ENCODE measurements at regions not wholly inside any gene's neighbourhood (a gene's known extent, or its start where the extent isn't known, plus 50 kb on each side); places are given as distances from the start of the nearest gene placed in this dataset.

DNA sequence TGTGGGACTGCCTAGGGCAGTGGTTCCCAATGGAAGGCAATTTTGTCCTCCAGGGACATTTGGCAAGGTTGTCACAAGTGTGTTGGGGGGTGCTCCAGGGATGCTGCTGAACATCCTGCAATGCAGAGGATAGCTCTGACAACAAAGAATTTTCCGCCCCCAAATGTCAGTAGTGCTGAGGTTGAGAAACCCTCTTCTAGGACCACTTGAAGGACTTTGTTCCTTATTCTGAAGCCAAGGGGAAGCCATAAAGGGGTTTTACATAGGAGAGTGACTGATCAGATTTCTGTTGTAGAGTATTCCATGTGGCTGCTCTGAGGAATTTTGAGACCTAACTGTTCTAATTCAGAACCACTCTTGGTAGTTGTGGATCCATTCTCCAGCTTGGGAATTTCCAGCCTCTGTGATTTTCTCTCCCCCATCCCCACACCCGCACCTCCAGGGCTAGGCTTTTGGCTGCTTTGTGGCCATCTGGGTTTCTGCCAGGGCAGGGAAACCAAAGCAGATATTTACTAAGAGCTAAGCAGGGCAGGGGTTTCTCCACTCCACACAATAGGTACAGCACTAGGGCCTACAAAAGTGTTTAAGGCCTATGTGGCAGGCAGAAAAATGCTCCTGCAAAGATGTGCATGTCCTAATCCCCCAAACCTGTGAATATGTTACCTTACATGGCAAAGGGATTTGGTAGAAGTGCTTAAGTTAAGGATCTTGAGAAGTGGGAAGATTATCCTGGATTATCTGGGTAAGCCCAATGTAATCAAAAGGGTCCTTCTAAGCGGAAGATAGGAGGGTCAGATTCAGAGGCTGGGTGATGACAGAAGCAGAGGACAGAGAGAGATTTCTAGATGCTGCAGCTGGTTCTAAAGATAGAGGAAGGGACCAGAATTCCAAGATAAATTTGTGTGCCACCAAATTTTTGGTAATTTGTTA is 135.4 kb downstream of the TMEM17 start:
- DNase-seq (ENCODE audit: low read depth) = peak; percentile 47

DNA sequence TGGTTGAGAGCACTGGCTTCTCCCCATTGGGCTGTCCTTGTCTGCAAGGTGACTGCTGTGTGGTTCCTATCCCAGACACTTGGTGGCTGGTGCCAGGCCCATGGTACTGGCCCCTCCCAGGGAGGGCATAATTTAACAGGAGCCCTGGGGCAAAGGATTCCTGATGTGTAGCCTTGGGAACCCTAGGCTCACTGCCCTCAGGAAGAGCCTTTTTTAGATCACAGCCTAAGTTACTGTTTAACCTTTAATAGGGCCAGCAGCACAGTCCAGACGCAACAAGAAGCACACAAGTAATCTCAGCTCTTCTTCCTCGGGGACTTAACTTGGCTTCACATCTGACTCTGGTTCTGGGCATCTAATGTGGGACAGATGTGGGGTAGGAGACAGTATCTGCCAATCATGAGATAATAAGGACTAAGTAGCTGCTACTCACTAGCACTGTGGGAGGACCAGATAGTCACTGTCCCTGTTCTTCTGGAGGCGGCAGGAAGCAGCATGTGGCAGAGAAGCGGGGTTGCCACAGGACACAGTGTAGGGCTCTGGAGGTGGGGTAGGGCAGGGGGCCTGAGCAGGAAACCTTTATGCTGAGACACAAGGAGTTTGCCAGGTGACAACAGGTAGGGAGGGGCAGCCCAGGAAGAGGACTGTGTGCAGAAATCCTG is 136.3 kb downstream of the TMEM17 start:
- DNase-seq (ENCODE audit: low read depth) = peak; percentile 83

DNA sequence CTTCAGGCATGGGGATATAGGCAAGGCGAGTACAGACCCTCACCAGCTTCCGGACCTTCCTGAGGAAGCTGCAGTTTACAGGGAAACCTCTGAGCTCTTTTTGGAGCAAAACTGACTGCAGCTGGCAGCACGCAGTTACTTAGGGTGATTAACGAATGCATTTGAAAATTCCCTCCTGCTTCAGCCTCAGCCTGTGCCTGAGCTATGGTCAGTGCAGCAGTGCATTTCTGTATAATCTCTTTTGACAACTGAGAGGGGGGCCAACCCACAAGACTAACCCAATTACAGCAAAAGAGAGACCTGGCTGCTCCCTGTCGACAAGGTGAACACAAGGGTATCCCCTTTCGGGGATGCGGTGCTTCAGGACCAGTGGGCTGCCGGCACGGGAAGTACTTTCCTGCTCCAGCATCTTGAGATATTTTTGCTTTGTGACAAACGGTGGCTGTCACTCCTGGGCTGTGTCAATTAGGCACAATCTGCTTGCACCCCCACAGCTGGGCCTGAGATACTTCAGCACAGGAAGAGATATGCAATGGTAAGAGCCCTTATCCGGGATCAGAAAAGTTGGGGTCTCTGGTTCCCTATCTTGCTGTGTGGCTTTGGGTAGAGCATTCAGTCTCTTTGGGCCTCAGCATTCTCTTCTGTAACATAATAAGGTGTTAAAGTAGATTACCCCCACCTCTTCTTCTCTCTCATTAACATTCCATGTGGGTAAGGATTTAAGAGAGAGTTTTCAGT is 141.0 kb downstream of the TMEM17 start:
- DNase-seq (ENCODE audit: low read depth) = no peak

DNA sequence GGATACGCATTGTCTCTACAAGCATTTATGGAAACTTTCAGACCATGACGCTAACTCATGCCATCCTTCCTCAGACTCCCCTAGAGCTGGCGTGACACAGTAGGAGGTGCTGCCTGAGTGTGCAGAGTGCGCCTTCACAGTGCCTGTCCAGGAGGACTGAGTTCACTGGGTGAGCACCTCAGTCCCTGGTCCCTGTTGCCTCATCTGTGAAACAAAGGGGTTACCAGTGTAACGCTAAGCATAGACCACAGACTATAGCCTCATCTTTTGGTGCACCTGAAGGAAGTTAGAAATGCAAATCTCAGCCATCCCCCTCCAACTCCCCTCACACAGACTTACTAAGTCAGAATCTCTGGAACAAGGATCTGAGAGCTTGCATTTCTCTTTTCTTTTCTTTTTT is 142.8 kb downstream of the TMEM17 start:
- no peak for DNase-seq (ENCODE audit: low read depth)

DNA sequence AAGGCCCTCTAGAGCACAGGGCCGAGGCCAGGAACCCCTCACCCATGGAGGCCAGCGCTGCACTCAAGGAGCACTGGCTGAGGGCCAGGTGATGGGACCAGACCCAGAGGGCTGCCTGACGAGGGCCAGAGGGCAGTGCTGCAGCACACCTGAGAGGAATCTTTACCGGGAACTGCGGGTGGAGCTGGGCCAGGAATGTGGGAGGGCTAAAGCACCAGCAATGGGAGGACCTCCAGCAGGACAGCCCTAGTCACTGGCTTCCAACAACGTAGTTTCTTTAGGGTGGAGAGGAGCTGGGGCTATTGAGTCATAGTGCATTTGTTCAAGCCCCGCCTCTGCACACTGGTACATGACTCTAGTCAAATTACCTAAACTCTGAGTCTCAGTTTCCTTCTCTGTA is 143.4 kb downstream of the TMEM17 start:
- DNase-seq (ENCODE audit: low read depth) = peak; percentile 40

DNA sequence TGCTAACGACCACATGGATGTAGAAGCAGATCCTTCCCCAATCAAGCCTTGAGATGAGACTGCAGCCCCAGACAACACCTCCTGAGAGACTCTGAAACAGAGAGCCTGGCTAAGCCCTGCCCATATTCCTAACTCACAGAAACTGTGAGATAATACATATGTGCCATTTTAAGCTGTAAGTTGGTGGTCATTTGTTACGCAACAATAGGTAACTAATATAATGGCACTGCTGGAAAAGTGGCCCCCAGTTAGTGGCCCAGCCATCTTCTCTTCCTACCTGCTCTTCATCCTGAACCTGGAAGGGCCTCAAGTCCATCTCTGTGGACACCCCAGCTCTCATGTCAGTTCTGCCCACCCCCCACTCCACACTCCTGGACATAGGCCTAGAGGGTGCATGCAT is 144.0 kb downstream of the TMEM17 start:
- DNase-seq (ENCODE audit: low read depth) = no peak

DNA sequence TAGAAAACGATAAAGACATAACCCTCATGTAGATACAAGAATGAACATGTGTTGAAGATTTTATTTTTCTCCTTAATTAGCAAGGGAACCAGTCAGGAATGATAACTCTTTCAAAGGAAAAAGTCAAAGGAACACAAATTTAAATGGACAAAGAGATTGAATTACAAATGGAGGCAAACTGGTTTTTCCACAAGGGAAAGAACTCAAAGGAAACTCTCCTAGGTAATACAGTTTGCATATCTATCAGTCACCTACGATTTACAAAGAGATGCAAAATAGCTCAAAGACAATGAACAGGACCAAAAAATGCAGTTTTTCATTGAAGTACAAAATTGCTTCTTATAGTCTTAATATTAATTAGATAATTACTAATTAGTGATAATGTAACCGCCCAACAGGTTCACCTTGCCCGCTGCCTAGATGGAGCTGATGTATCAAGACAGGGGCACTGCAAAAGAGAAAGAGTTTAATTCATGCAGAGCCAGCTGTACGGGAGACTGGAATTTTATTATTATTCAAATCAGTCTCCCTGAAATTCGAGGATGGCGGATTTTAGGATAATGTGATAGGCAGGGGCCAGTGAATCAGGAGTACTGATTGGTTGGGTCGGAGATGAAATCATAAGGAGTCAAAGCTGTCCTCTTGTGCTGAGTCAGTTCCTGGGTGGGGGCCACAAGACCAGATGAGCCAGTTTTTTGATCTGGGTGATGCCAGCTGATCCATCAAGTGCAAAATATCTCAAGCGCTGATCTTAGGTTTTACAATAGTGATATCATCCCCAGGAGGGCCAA is 151.0 kb downstream of the TMEM17 start:
- DNase-seq (ENCODE audit: low read depth) = no peak

DNA sequence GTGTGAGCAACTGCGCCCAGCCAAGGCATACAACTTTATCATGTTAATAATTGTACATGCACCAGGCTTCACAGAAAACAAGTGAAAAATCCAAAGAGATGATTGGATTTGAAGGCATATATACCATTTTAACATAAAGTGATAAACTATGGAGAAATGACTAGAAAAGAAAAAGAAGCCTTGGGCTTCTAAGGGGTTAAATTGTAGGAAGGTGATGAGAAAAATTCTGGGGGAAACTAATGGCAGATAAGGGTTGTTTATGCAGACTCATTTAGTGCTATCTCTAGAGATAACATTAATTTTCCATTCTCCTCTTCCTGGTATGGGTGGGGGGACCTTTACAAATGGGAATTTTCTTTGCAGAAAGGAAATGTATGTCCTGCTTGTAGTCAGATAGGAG is 154.0 kb downstream of the TMEM17 start:
- DNase-seq (ENCODE audit: low read depth) = no peak

DNA sequence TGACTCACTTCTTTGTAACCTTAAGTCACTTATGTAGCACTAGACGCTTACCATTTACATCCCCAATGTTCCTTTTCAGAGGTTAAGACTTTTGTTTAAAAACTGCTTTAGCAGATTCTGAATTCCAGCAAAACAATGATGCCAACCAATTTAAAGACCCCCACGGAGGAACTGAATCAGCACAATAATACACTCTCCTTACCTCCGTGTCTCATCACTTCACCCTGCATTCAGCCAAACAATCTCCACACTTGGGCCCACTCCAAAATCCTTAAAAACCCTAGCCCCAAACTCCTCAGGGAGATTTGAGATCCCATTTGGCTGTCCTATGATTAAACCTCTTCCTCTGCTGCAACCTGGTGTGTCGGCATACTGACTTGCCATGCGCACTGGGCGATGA is 153.9 kb downstream of the B3GNT2 start:
- DNase-seq (ENCODE audit: low read depth) = no peak

DNA sequence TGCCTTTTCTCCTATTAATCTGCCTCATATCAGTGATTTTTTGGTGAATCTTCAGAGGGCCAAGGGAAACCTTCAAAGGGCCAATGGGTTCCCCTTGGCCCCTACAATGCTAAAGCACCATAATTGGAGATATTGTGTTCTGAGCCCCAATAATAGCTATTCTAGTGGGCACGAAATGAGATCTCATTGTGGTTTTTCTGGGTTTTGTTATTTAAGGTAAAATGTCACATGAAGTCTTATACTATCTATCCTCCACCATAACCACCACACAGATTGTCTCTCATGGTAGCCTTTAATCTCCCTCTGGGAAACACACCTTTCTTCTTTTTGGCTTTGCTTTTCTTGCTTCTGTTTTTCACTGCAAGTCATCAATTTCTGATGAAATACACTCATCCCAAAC is 152.8 kb downstream of the B3GNT2 start:
- DNase-seq (ENCODE audit: low read depth) = no peak

DNA sequence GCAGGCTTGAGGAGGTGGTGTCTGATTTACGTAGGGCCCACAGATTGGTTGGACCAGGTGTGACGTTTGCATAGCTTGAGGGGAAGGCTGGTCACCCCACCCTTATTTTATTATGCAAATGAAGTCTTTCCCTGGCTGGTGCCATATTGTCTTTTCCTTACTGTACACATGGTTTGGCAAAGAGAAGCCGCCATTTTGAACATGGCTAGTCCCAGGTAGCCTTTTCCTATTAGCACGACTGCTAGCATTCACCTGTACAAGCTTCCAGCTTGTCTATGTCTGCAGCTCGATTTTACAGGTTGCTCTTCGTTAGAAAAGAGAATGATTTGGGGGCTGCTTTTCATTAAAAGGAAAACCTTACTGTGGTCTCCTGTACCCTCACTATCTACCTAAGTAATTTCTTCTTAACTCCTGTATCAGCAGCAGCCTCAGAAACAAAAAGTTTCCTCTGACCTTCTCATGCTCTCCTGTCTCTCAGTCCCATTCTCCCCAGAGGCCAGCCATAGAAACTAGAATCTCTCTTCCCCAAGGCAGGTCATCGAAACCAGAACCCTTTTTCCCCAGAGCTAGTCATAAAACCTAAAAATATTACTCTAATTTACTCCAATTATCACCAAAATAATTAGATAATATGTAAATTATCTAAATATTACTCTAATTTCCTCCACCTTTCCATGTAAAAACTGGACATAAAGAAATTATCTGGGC is 151.8 kb downstream of the B3GNT2 start:
- DNase-seq (ENCODE audit: low read depth) = no peak

DNA sequence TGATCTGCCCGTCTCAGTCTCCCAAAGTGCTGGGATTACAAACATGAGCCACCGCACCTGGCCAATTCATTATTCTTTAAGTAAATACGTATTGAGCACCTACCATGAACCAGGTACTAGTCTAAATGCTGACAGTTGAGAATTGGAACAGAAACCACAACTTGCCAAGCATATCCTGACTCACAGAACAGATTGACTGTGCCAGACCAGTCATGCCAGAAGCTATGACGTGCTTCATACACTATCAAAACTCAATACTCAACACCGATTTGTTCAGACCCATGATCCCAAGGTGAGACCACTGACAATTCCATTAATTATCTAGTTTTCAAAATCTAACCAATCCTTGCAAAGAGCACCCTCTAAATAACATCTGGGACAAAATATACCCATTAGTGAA is 148.6 kb downstream of the B3GNT2 start:
- peak; percentile 96 for DNase-seq (ENCODE audit: low read depth)

DNA sequence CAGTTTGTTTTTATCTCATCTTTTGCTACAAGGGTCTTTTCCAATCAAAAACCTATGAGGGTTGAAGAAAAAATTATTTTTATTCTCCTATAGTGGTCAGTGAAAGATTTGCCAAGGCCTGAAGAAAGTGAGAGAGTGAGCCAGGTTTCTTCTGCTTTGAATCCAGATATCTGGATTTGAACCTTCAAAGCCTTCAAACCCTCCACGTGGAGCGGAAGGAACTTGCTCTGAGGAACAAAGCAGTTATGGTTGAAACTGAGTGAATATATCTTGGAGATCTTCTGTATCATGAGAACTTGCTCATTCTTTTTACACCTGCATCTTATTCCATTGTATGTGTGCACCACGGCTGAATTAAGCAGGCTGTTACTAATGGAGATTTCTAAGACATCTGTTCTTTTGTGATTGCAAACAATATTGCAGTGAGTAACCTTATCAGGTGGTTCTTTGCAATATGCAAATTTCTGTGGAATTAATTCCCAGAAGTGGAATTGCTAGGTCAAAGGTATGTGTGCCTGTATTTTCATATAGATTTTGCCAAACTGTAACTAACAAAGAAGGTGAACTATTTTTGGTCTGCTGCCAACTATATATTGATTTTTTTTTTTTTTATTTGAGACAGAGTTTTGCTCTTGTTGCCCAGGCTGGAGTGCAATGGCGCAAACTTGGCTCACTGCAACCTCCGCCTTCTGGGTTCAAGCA is 147.9 kb downstream of the B3GNT2 start:
- peak; percentile 78 for DNase-seq (ENCODE audit: low read depth)

DNA sequence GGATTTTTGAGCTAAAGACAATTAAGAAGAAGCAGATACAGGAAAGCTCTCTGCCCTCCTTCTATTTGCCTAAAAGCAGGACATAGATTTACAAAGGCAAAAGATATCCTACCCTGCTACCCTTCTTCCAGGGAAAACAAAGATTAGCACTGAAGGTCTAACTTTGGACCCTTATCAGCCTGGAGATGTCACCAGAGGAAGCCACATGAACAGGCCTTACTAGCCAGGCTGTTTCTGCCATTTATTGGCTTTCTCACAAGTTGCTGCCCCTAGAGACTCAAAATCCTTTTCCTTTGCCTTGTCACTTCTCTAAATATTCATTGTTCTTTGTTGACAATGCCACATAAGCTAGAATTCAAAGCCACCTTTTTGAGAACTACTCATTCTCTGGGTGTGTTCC is 147.3 kb downstream of the B3GNT2 start:
- DNase-seq (ENCODE audit: low read depth) = no peak

DNA sequence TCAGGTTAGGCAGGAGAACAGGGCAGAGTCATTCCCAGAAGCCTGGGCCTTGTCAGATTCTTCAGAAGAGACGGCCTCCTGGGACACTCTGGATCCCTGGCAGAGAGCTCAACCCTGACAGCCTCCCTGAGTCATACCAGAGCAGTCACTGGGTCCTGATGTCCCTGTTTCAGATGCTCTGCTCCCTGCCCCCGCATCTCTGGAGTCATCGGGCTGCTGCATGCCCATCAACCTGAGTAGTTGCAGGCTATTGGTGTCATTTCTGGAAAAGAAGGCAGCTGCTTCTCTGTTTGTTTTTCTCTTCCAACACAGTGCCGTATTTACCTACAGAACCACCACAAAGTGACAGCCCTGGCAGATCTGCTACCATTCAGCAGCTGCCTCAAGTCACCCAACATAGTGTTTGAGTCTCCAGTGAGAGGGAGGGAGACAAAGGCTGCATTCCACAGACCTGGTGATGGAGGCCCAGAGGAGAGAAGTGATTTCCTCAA is 145.1 kb downstream of the B3GNT2 start:
- DNase-seq (ENCODE audit: low read depth) = peak; percentile 76

DNA sequence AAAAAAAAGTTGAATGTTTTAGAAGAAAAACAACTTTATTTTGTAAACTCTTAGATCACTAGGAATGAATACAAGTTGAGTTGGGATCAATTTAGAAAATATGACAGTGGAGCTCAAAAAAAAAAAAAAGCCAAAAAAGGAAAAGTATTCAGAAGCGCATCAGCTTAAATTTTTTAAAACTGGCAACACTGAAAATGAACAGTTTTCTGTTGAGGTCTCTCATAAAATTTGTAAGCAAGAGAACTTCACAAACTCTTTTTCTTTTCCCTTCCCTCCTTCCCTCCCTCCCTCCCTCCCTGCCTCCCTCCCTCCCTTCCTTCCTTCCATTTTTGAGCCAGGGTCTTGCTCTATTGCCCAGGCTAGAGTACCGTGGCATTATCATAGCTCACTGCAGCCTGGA is 143.9 kb downstream of the B3GNT2 start:
- DNase-seq (ENCODE audit: low read depth) = no peak

DNA sequence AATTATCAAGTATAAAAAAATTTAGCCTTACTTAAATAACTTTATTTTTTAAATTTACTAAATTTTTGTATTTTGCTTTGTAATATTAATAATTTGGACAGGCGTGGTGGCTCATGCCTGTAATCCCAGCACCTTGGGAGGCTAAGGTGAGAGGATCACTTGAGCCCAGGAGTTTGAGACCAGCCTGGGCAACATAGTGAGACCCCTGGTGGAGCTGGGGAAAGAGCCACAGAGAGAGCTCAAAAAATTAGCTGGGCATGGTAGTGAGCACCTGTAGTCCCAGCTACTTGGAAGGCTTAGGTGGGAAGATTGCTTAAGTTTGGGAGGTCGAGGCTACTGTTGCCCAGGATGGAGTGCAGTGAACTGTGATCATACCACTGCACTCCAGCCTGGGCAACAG is 143.5 kb downstream of the B3GNT2 start:
- no peak for DNase-seq (ENCODE audit: low read depth)

DNA sequence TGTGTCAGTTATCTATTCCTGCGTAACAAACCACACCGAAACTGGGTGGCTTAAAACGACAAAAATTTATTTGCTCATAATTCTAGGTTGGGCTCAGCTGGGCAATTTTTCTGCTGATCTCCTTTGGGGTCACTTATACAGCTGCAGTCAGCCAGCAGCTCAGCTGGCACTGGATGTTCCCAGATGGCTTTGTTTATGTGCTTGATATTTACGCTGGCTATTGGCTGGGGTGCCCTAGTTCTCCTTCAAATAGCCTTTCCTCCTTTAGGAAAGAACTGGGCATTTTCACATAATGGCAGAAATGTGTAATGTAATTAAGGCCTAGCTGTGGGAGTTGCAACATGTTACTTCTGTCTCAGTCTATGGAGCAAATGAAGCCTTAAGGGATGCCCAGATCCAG is 142.2 kb downstream of the B3GNT2 start:
- DNase-seq (ENCODE audit: low read depth) = no peak

DNA sequence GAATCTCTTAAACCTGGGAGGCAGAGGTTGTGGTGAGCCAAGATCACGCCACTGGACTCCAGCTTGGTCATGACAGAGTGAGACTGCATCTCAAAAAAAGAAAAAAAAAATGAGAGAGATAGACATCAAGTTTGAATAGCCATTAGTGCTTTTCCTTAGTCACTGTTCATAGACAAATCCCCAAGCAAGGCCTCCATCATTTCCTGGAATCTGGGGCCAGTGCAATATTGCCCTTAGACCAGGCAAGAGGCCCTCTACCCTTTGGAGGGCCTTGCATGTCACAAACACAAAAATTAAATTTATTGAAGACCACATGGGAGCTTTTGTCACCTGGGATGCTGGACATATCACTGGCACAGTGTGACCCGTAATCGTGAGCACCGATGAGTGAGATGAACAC is 141.5 kb downstream of the B3GNT2 start:
- no peak for DNase-seq (ENCODE audit: low read depth)

DNA sequence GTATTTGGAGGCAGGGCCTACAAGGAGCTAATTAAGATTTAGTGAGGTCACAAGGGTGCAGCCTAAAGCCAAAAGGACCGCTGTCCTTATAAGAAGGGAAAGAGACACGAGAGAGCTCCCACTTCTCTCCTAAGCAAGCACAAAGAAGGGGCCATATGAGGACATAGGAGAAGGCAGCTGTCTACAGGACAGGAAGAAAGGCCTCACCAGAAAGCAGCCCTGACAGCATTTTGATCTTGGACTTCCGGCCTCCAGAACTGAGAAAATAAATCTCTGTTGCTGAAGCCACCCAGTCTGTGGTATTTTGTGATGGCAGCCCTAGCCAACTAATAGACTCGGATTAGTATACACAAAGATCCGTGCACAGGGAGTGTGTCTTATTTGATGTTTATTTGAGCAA is 139.7 kb downstream of the B3GNT2 start:
- DNase-seq (ENCODE audit: low read depth) = no peak
